PFSK-1 (cell line): ENCODE measurements at regions not wholly inside any gene's neighbourhood (a gene's known extent, or its start where the extent isn't known, plus 50 kb on each side); places are given as distances from the start of the nearest gene placed in this dataset.

Source experiments
- POLR2AphosphoS5 ChIP-seq: IDR thresholded peaks from 2 replicates; pipeline ENCODE4 v1.6.1; 2012; ENCODE audit warnings: low read depth, mild to moderate bottlenecking, control low read depth, low read length, moderate library complexity
- TF ChIP-seq, protein P1 (sequence below), 2 experiments: IDR thresholded peaks; 2 replicates each; pipeline versions ENCODE4 v1.6.1 to v1.8.0; 2011 to 2012; ENCODE audit warnings: low read depth in 2 of 2, low read length in 2 of 2, control low read depth in 1 of 2, inconsistent platforms in 1 of 2, mild to moderate bottlenecking in 1 of 2, moderate library complexity in 1 of 2; ENCODE audit not compliant: insufficient read depth in 1 of 2

DNA sequence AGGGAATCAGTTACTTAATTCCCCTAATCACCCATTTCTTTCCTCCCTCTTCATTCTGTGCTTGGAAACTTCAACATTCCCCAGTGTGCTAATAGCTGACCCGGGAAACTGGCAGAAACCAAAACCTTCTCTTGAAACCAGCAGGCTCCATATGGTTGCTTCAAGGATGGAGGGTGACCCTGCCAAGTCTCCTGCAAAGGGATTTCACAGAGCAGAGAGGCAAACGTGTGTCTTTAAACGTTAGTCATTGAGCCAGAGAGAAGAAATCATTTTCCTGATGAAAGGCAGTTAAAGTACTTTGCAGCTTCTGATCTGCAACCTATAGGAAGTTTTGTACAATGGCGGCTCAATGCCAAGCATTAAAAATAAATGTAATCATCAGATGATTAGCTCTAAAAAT lies 220.9 kb downstream of the POU4F1 start:
- TF ChIP-seq POLR2AphosphoS5: no peak
- TF ChIP-seq, protein P1, sequence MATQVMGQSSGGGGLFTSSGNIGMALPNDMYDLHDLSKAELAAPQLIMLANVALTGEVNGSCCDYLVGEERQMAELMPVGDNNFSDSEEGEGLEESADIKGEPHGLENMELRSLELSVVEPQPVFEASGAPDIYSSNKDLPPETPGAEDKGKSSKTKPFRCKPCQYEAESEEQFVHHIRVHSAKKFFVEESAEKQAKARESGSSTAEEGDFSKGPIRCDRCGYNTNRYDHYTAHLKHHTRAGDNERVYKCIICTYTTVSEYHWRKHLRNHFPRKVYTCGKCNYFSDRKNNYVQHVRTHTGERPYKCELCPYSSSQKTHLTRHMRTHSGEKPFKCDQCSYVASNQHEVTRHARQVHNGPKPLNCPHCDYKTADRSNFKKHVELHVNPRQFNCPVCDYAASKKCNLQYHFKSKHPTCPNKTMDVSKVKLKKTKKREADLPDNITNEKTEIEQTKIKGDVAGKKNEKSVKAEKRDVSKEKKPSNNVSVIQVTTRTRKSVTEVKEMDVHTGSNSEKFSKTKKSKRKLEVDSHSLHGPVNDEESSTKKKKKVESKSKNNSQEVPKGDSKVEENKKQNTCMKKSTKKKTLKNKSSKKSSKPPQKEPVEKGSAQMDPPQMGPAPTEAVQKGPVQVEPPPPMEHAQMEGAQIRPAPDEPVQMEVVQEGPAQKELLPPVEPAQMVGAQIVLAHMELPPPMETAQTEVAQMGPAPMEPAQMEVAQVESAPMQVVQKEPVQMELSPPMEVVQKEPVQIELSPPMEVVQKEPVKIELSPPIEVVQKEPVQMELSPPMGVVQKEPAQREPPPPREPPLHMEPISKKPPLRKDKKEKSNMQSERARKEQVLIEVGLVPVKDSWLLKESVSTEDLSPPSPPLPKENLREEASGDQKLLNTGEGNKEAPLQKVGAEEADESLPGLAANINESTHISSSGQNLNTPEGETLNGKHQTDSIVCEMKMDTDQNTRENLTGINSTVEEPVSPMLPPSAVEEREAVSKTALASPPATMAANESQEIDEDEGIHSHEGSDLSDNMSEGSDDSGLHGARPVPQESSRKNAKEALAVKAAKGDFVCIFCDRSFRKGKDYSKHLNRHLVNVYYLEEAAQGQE (IDR thresholded peaks at IDR 0.05; ENCODE audit: insufficient read depth in 1 of 2, low read depth in 2 of 2, low read length in 2 of 2): no peak
